ENCODE measurements at regions not wholly inside any gene's neighbourhood (a gene's known extent, or its start where the extent isn't known, plus 50 kb on each side); places are given as distances from the start of the nearest gene placed in this dataset.

GRCh38 chr13:71118779-71119364, 748.1 kb downstream of the DACH1 start:
- intact Hi-C loops (cut with micrococcal nuclease; ENCODE audit: unreplicated experiment) = no loop called here
- H3K27ac Mint-ChIP-seq (ENCODE audit: unreplicated experiment) = no peak overlapping the region
- no peaks in the 10 kb centered on the region for H3K36me3 Mint-ChIP-seq (ENCODE audit: insufficient read depth, unreplicated experiment)
- H3K4me3 Mint-ChIP-seq (ENCODE audit: low read depth, unreplicated experiment) = no peak overlapping the region
- no peaks in the 10 kb centered on the region for H3K9me3 Mint-ChIP-seq (ENCODE audit: low read depth, unreplicated experiment)
- no TSS peak for BruUV-seq (replicated peaks)
- no peaks in the 10 kb centered on the region for H3K4me1 Mint-ChIP-seq (ENCODE audit: low read depth, unreplicated experiment)
- CTCF ChIA-PET = no interaction called here
- TF ChIP-seq CTCF (IDR thresholded peaks at IDR 0.05; ENCODE audit: unreplicated experiment) = no peak
- no peak for DNase-seq
- H3K27me3 Mint-ChIP-seq (ENCODE audit: unreplicated experiment) = no peaks in the 10 kb centered on the region

- no peak for DNase-seq
- H3K9me3 Mint-ChIP-seq (ENCODE audit: low read depth, unreplicated experiment) = no peaks in the 10 kb centered on the region
- no peaks in the 10 kb centered on the region for H3K4me1 Mint-ChIP-seq (ENCODE audit: low read depth, unreplicated experiment)
- H3K4me3 Mint-ChIP-seq (ENCODE audit: low read depth, unreplicated experiment) = no peak overlapping the region
- intact Hi-C loops (cut with micrococcal nuclease; ENCODE audit: unreplicated experiment) = no loop called here
- no peak for TF ChIP-seq CTCF (IDR thresholded peaks at IDR 0.05; ENCODE audit: unreplicated experiment)
- no peaks in the 10 kb centered on the region for H3K27me3 Mint-ChIP-seq (ENCODE audit: unreplicated experiment)
- CTCF ChIA-PET = no interaction called here
- H3K36me3 Mint-ChIP-seq (ENCODE audit: insufficient read depth, unreplicated experiment) = no peaks in the 10 kb centered on the region
- no peak overlapping the region for H3K27ac Mint-ChIP-seq (ENCODE audit: unreplicated experiment)
- BruUV-seq (replicated peaks) = no TSS peak
These were observed 749.1 kb downstream of the DACH1 start for GRCh38 chr13:71117920-71118319.

GRCh38 chr13:71115301-71115700, 751.7 kb downstream of the DACH1 start:
- CTCF ChIA-PET = no interaction called here
- intact Hi-C loops (cut with micrococcal nuclease; ENCODE audit: unreplicated experiment) = no loop called here
- Mint-ChIP-seq H3K4me3 (ENCODE audit: low read depth, unreplicated experiment) (no peak overlapping the region), H3K27ac (ENCODE audit: unreplicated experiment) (no peak overlapping the region), H3K9me3 (ENCODE audit: low read depth, unreplicated experiment) (no peaks in the 10 kb centered on the region), H3K36me3 (ENCODE audit: insufficient read depth, unreplicated experiment) (no peaks in the 10 kb centered on the region), H3K4me1 (ENCODE audit: low read depth, unreplicated experiment) (no peaks in the 10 kb centered on the region), H3K27me3 (ENCODE audit: unreplicated experiment) (no peaks in the 10 kb centered on the region)
- BruUV-seq (replicated peaks) = no TSS peak
- TF ChIP-seq CTCF (IDR thresholded peaks at IDR 0.05; ENCODE audit: unreplicated experiment) = no peak
- no peak for DNase-seq

- CTCF ChIA-PET = no interaction called here
- Mint-ChIP-seq H3K4me1 (ENCODE audit: low read depth, unreplicated experiment) (no peaks in the 10 kb centered on the region), H3K4me3 (ENCODE audit: low read depth, unreplicated experiment) (no peak overlapping the region), H3K9me3 (ENCODE audit: low read depth, unreplicated experiment) (no peaks in the 10 kb centered on the region), H3K27me3 (ENCODE audit: unreplicated experiment) (no peaks in the 10 kb centered on the region), H3K36me3 (ENCODE audit: insufficient read depth, unreplicated experiment) (no peaks in the 10 kb centered on the region), H3K27ac (ENCODE audit: unreplicated experiment) (no peak overlapping the region)
- intact Hi-C loops (cut with micrococcal nuclease; ENCODE audit: unreplicated experiment) = no loop called here
- no peak for TF ChIP-seq CTCF (IDR thresholded peaks at IDR 0.05; ENCODE audit: unreplicated experiment)
- no peak for DNase-seq
- BruUV-seq (replicated peaks) = no TSS peak
These were observed 770.6 kb downstream of the DACH1 start for GRCh38 chr13:71096421-71096820.

Data from Calu3 (cell line).